SU-DHL-6 (cell line): ENCODE measurements at regions not wholly inside any gene's neighbourhood (a gene's known extent, or its start where the extent isn't known, plus 50 kb on each side); places are given as distances from the start of the nearest gene placed in this dataset.

Experiments
- H2AFZ ChIP-seq: fragments of 200-600 bp; sonication (generic); 2 replicates; pipeline ENCODE4 v1.6.1; 2014; ENCODE audit warnings: low read depth, mild to moderate bottlenecking, moderate library complexity, mixed read lengths, antibody characterized with exemption, low read length; ENCODE audit not compliant: severe bottlenecking
- H3F3A ChIP-seq: fragments of 200-600 bp; shearing (Covaris generic); 2 replicates; pipeline ENCODE4 v1.6.0; 2016; ENCODE audit warnings: antibody characterized with exemption, mild to moderate bottlenecking; ENCODE audit not compliant: insufficient read depth
- H3K27ac ChIP-seq: fragments of 200-600 bp; sonication (generic); 2 replicates; pipeline ENCODE4 v1.5.1; 2016; ENCODE audit warnings: low read depth, mild to moderate bottlenecking, low read length, moderate library complexity, mixed read lengths
- H3K27me3 ChIP-seq: fragments of 200-600 bp; sonication (generic), shearing (Covaris generic); 2 replicates; pipeline ENCODE4 v1.6.0; 2014; ENCODE audit warnings: mild to moderate bottlenecking, low read length
- H3K36me3 ChIP-seq: fragments of 200-600 bp; sonication (generic); 2 replicates; pipeline ENCODE4 v1.6.1; 2014; ENCODE audit warnings: mild to moderate bottlenecking, low read length, mixed read lengths
- H3K4me2 ChIP-seq: fragments of 300-600, 200-600 bp; shearing (Covaris generic), sonication (generic); 2 replicates; pipeline ENCODE4 v1.6.0; 2014; ENCODE audit warnings: low read length, low read depth, mild to moderate bottlenecking; ENCODE audit not compliant: poor library complexity, severe bottlenecking
- H3K4me3 ChIP-seq: fragments of 200-600 bp; sonication (generic); 2 replicates; pipeline ENCODE4 v1.5.1; 2014; ENCODE audit warnings: antibody characterized with exemption, low read length, mild to moderate bottlenecking, mixed read lengths; ENCODE audit not compliant: insufficient read depth, poor library complexity, severe bottlenecking
- H3K79me2 ChIP-seq: fragments of 200-600 bp; sonication (generic); 2 replicates; pipeline ENCODE4 v1.6.1; 2014; ENCODE audit warnings: mild to moderate bottlenecking, low read length, moderate library complexity; ENCODE audit not compliant: insufficient read depth
- H3K9ac ChIP-seq: fragments of 200-600 bp; sonication (generic); 2 replicates; pipeline ENCODE4 v1.7.0; 2014; ENCODE audit warnings: mild to moderate bottlenecking, low read length
- H3K9me2 ChIP-seq: fragments of 200-600 bp; sonication (generic); replicated peaks from 2 replicates; pipeline ENCODE4 v1.6.1; 2014; ENCODE audit warnings: low read length; ENCODE audit not compliant: insufficient read depth
- H3K9me3 ChIP-seq: fragments of 200-600 bp; sonication (generic); 2 replicates; pipeline ENCODE4 v1.6.1; 2014; ENCODE audit warnings: low read length, mixed read lengths; ENCODE audit not compliant: insufficient read depth
- H4K20me1 ChIP-seq: fragments of 200-600 bp; sonication (generic); 2 replicates; pipeline ENCODE4 v1.6.1; 2014; ENCODE audit warnings: low read depth, mild to moderate bottlenecking, antibody characterized with exemption, low read length, moderate library complexity, mixed read lengths
- CTCF ChIP-seq: fragments of 200-600 bp; sonication (generic); IDR thresholded peaks from one replicate; pipeline ENCODE4 v1.5.1; 2017; ENCODE audit warnings: antibody characterized with exemption, mild to moderate bottlenecking, low read length, moderate library complexity; ENCODE audit not compliant: insufficient read depth, poor library complexity, severe bottlenecking
- EZH2phosphoT487 ChIP-seq: fragments of 200-600 bp; sonication (generic), shearing (Covaris generic); conservative IDR thresholded peaks from 2 replicates; pipeline ENCODE4 v1.6.1; 2018; ENCODE audit warnings: mild to moderate bottlenecking, antibody characterized with exemption, low read length, moderate library complexity, mixed read lengths

- TF ChIP-seq CTCF (no peak), EZH2phosphoT487 (no peak)
- H2AFZ ChIP-seq: no peak overlapping the region
- no peaks in the 10 kb centered on the region for H3K27me3 ChIP-seq
- H3K4me2 ChIP-seq: no peak overlapping the region
- no peaks in the 10 kb centered on the region for H3K9me3 ChIP-seq
- no peak overlapping the region for H3K27ac ChIP-seq
- H4K20me1 ChIP-seq: no peaks in the 10 kb centered on the region
- H3K4me3 ChIP-seq: no peak overlapping the region
- no peaks in the 10 kb centered on the region for H3F3A ChIP-seq
- no peaks in the 10 kb centered on the region for H3K9me2 ChIP-seq
- H3K36me3 ChIP-seq: no peaks in the 10 kb centered on the region
- H3K79me2 ChIP-seq: no peaks in the 10 kb centered on the region
- no peak overlapping the region for H3K9ac ChIP-seq
Measured at GRCh38 chr13:85313761-85314503, 485.3 kb downstream of the SLITRK6 start.

- Histone ChIP-seq H3K4me2 (no peak overlapping the region), H2AFZ (no peak overlapping the region), H3K9ac (no peak overlapping the region), H3K27ac (no peak overlapping the region), H4K20me1 (no peaks in the 10 kb centered on the region), H3K36me3 (no peaks in the 10 kb centered on the region), H3K27me3 (no peaks in the 10 kb centered on the region), H3F3A (no peaks in the 10 kb centered on the region), H3K4me3 (no peak overlapping the region), H3K79me2 (no peaks in the 10 kb centered on the region), H3K9me3 (no peaks in the 10 kb centered on the region), H3K9me2 (no peaks in the 10 kb centered on the region)
- TF ChIP-seq CTCF (no peak), EZH2phosphoT487 (no peak)
Measured at GRCh38 chr13:85312071-85312470, 487.1 kb downstream of the SLITRK6 start.

GRCh38 chr13:85303630-85304029 lies 495.6 kb downstream of the SLITRK6 start:
- Histone ChIP-seq H3K79me2 (no peaks in the 10 kb centered on the region), H3K4me3 (no peak overlapping the region), H3K4me2 (no peak overlapping the region), H2AFZ (no peak overlapping the region), H3K9ac (no peak overlapping the region), H3K36me3 (no peaks in the 10 kb centered on the region), H3K27ac (no peak overlapping the region), H3K27me3 (no peaks in the 10 kb centered on the region), H3F3A (no peaks in the 10 kb centered on the region), H4K20me1 (no peaks in the 10 kb centered on the region), H3K9me2 (no peaks in the 10 kb centered on the region), H3K9me3 (no peaks in the 10 kb centered on the region)
- TF ChIP-seq CTCF: no peak
- TF ChIP-seq EZH2phosphoT487: no peak
